NCI-H524 treated with DMSO at 0.1 percent for 48 hours (cell line): ENCODE measurements at regions not wholly inside any gene's neighbourhood (a gene's known extent, or its start where the extent isn't known, plus 50 kb on each side); places are given as distances from the start of the nearest gene placed in this dataset.
"Not testable (repeated sequence)": the region's sequence is repeated elsewhere in the genome, so short reads cannot be mapped to it uniquely, and the experiment has no call there.

Experiments
- DNase-seq: peaks from one replicate; lab custom pipeline; 2025; lab: John Stamatoyannopoulos, UW

DNA sequence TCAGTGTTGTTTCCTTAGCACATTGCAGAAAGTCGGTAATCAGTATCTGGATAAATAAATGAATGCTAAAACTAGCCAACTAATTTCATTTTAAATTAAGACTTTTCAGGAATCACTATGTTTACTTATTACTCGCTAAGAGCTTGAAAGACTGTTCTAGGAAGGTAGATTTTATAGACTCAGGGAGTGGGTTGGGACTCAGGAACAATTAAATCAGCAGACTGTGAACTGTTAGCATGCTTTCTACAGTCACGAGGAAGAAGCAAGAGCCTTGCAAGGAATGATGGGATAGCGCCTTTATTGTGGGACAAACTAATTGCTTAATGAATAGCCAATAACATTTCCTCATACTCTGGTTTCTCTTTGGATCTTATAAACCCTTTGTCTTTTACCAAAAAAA, 183.2 kb upstream of the AADAT start:
- no peak for DNase-seq

DNA sequence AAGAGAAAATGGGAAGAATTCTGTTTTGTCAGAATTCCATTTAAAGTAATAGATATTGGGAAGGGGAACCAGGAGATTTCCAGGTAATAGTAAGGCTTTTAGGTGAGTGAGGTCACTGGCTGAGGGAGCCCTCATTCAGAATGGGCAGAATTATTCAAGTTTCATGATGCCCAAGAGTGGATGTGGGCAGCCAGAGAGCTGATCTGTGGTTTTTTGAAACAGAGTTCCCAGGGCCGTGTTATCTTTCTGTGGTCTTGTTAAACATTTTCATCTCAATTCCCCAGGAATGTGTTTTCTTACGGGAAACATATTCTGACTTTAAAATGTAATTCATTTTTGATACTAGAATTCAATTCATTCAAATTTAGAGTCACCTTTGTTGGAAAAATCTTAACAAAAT, 182.0 kb upstream of the AADAT start:
- DNase-seq = no peak

- no peak for DNase-seq
Observed at GRCh38 chr4:170270628-170271027, 180.9 kb upstream of the AADAT start.

GRCh38 chr4:170269950-170270349, 180.2 kb upstream of the AADAT start:
- DNase-seq = no peak

GRCh38 chr4:170259631-170260153, 169.9 kb upstream of the AADAT start:
- peak; percentile 71 for DNase-seq

- DNase-seq = no peak
Observed at GRCh38 chr4:170256807-170257206, 167.1 kb upstream of the AADAT start.

- DNase-seq = no peak
Observed at GRCh38 chr4:170248576-170248975, 158.8 kb upstream of the AADAT start.

DNA sequence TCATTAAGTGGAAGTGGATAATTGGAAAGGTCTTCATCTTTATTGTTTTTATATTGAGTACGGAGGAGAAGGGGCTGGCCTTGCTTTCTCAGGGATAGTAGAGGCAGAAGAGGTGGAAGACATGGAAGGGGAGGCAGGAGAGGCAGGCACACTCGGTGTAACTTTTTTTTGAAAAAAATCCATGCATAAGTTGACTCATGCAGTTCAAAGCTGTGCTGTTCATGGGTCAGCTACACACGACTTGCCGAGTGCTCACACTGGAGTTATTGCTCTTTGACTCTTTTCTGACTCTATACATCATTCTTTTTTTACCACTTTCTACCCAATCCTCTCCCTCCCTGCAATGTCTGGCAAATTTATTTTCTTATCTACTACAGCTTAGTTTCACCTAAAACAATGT, 158.3 kb upstream of the AADAT start:
- DNase-seq = no peak

DNA sequence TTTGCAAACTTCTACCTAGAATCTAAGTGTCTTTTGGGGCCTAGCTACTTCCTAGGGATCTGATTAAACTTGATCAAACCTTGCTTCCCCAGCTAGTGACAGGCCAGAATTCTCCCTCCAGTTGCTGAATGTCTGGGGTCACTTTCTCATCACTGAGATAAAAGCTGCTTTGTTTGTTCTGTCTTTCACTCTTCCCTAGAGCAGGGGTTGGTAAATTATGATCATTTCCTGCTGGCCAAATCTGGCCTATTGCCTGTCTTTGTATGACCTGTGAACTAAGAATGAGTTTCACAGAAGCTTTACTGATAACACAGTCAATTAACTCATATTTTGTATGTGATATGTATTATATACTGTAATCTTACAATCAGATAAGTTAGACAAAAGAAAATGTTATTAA, 157.8 kb upstream of the AADAT start:
- no peak for DNase-seq

DNA sequence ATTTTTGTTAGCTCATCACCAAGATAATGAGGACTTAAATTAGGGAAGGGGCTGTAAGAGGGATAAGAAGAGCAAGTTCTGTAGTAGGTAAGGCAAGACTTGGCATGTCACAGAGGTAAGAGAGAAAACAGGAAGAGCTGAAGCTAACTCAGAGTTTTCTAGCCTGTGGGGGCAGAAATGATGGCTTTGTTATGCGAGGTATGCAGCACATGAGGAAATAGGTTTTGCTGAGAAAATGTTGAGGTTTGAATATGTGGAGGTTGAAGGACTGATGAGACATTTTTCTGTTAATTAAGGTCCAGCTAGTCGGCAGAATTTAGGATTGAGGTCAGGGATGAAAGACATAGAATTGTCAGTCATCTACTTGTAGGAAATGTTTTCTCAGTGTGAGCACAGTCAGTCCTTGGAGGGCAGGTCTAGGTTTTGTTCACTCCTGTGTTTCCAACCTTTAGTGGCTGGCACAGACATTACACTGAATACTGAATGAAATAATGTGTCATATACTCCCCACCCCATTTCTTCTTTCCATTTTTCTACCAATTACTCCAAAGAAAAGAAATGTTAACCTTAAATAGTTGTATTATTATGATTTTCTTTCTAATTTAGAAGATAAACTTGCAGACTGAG, 154.0 kb upstream of the AADAT start:
- no peak for DNase-seq

GRCh38 chr4:170242471-170242870, 152.7 kb upstream of the AADAT start:
- DNase-seq = no peak

DNA sequence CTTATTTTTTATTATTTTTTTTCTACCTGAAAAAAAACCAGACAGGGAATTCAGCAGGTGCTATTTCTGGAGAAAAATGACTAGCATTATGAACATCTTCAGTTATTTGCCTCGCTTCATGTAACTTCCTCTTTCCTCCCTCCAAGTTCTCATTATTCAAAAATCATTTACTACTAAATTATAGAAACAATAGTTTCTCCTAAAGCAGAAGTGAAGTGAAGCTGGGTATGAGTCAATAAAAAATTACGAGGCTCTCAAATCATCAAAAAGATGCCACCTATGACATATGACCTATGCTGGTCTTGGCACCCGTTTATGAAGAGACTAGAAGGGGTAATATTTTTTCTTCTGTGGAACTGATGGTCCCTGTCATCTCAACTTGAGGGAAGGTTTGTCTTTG, 145.0 kb upstream of the AADAT start:
- no peak for DNase-seq

DNA sequence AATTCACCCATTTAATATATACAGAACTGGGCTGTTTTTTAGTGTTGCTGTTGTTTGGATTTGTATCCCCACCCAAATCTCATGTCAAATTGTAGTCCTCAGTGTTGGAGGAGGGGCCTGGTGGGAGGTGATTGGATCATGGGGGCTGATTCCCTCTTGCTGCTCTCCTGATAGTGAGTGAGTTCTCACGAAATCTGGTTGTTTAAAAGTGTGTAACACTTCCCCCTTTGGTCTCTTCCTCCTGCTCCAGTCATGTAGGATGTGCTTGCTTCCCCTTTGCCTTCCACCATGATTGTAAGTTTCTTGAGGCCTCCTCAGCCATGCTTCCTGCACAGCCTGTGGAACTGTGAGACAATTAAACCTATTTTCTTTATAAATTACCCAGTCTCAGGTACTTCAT, 141.6 kb upstream of the AADAT start:
- no peak for DNase-seq

DNA sequence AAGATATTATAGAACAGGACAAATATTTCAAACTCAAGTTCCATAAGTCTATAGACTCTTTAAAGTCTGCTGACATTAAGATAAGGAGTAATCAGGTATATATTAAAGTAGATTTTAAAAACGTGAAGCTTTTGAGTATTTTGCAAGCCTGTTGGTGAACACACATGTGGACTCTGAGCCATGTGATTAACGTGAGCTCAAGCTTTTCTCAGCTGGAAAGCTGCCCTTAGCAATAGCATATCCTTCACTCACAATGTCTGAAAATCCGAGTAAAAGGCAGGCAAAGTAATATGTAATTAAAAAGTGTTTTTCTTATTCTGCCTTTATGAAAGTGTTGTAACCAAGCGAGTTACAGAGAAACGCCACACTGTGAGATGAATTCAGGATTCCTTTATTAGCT, 140.5 kb upstream of the AADAT start:
- DNase-seq = no peak

DNA sequence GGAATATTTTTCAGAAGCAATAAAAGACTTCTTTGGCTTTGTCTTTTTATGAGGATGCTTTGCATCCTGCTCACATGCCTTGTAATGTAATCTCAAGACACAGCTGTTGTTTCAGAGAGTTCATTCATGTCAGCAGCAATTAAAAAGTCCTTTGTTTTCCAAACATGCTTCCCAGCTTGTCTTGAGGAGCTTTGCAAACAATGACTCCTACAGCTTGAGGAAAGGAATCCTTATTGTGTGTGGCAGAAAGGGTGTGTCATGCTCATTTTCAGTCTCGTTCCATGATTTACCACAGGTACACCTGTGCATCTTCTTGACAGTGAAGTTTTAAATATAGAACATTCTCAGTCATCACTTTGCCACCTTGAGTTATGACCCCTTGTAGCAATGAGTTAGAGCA, 139.2 kb upstream of the AADAT start:
- DNase-seq = no peak

- no peak for DNase-seq
Observed at GRCh38 chr4:170227928-170228327, 138.2 kb upstream of the AADAT start.

GRCh38 chr4:170226288-170226687, 136.5 kb upstream of the AADAT start:
- no peak for DNase-seq

- no peak for DNase-seq
Observed at GRCh38 chr4:170214731-170215130, 125.0 kb upstream of the AADAT start.

GRCh38 chr4:170214101-170214500, 124.3 kb upstream of the AADAT start:
- DNase-seq = no peak

DNA sequence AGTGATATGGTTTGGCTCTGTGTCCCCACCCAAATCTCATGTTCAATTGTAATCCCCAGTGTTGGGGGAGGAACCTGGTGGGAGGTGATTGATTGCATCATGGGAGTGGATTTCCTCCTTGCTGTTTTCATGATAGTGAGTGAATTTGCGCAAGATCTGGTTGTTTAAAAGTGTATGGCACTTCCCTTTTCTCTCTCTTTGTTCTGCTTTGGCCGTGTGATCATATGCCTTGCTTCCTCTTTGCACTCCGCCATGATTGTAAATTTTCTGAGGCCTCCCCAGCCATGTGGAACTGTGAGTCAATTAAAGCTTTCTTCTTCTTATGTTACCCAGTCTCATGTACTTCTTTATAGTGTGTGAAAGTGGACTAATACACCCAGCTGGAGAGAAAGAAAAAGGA, 113.0 kb upstream of the AADAT start:
- DNase-seq = no peak

DNA sequence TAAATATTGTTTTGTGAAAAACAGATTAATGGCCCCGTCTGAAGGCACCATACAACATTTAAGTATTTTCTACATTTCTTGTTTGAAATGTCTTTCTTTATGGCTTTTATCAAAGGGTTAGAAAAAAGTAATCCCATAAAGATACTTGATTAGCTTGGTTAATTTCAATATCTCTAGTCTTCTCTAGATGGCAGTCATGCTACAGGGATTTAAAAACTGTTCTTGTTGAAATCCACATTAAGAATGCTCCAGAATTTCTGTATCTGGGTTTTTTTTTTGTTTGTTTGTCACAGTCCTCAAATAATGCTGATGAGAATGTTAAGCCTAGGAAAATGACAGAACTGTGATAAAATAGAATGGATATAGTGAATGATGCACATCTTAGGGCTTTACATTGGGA, 109.0 kb upstream of the AADAT start:
- DNase-seq = no peak

- not testable (repeated sequence) for DNase-seq
Observed at GRCh38 chr4:170194794-170195193, 105.0 kb upstream of the AADAT start.

- DNase-seq = no peak
Observed at GRCh38 chr4:170193496-170193895, 103.7 kb upstream of the AADAT start.

DNA sequence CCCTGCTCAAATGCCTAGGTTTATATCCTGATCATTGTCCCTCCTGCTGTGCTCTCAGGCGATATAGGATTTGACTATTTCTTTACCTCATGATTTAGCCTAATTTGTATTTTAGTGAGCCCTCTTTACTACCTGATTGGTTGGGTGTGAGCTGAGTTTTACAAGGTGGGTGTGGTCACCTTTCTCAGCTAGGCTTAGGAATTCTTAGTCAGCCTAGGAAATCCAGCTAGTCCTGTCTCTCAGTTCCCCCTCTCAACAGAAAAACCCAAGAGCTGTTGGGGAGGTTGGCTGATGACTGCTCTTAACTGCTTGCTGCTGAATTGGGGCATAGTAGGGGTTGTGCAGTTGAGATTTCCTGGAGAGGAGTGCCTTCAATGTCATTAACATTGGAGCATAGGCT, 100.5 kb upstream of the AADAT start:
- no peak for DNase-seq

GRCh38 chr4:170170861-170171260, 81.1 kb upstream of the AADAT start:
- DNase-seq = no peak
